Activated CD4-positive, alpha-beta T cell treated with anti-CD3 and anti-CD28 coated beads, Interleukin-2, amount 50 U/mL, for 16 hours (primary cell): ENCODE measurements at regions not wholly inside any gene's neighbourhood (a gene's known extent, or its start where the extent isn't known, plus 50 kb on each side); places are given as distances from the start of the nearest gene placed in this dataset.
A peak's percentile ranks its signal among the peaks of the same experiment; 100 is the strongest.

Experiments
- DNase-seq: peaks from one replicate; pipeline ENCODE4 v3.0.0-alpha.2; 2020

GRCh38 chr2:160683206-160683605, 189.6 kb upstream of the RBMS1 start:
- no peak for DNase-seq

GRCh38 chr2:160687629-160688028, 194.0 kb upstream of the RBMS1 start:
- no peak for DNase-seq

- no peak for DNase-seq
Measured at GRCh38 chr2:160689441-160689840, 195.8 kb upstream of the RBMS1 start.

- no peak for DNase-seq
Measured at GRCh38 chr2:160694221-160694620, 200.6 kb upstream of the RBMS1 start.

GRCh38 chr2:160694631-160695030, 201.0 kb upstream of the RBMS1 start:
- peak; percentile 31 for DNase-seq

GRCh38 chr2:160695402-160696086, 201.9 kb upstream of the RBMS1 start:
- no peak for DNase-seq

- no peak for DNase-seq
Measured at GRCh38 chr2:160696087-160696452, 202.5 kb upstream of the RBMS1 start.

- DNase-seq = no peak
Measured at GRCh38 chr2:160697817-160698216, 204.2 kb upstream of the RBMS1 start.

- no peak for DNase-seq
Measured at GRCh38 chr2:160700021-160700814, 206.6 kb upstream of the RBMS1 start.

- DNase-seq = no peak
Measured at GRCh38 chr2:160701822-160702221, 208.2 kb upstream of the RBMS1 start.

GRCh38 chr2:160702754-160703153, 209.1 kb upstream of the RBMS1 start:
- DNase-seq = no peak

- DNase-seq = peak; percentile 12
Measured at GRCh38 chr2:160703648-160704585, 210.3 kb upstream of the RBMS1 start.

- no peak for DNase-seq
Measured at GRCh38 chr2:160715428-160715827, 221.8 kb upstream of the RBMS1 start.

- DNase-seq = no peak
Measured at GRCh38 chr2:160719116-160719515, 225.5 kb upstream of the RBMS1 start.

- DNase-seq = no peak
Measured at GRCh38 chr2:160720098-160720497, 226.5 kb upstream of the RBMS1 start.

GRCh38 chr2:160721089-160722040, 227.8 kb upstream of the RBMS1 start:
- DNase-seq = no peak

GRCh38 chr2:160726046-160726445, 232.4 kb upstream of the RBMS1 start:
- DNase-seq = no peak

GRCh38 chr2:160730296-160730995, 236.8 kb upstream of the RBMS1 start:
- DNase-seq = no peak

GRCh38 chr2:160731415-160731814, 237.8 kb upstream of the RBMS1 start:
- no peak for DNase-seq

- no peak for DNase-seq
Measured at GRCh38 chr2:160731856-160732255, 238.2 kb upstream of the RBMS1 start.

- no peak for DNase-seq
Measured at GRCh38 chr2:160735696-160736095, 242.1 kb upstream of the RBMS1 start.
